ENCODE measurements at regions not wholly inside any gene's neighbourhood (a gene's known extent, or its start where the extent isn't known, plus 50 kb on each side); places are given as distances from the start of the nearest gene placed in this dataset.

DNA sequence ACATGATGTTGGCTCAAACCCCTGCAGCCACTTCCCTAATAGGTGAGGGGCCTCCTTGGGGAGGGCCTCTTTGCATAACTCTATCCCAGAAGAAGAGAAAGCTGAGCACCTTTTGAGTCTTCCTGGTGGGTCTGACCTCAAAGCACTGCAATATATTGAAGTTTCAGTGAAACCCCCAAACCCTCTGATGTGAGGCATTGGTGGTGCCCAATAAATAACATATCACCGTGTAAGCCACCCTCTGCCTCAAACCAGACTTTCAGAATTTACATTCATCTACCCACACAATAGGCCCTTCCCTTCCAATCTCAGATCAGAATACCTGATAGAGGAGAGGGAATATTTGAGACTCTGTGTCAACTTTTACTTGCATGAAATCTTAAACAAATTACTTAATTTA, 142.8 kb upstream of the STK17B start:
- TF ChIP-seq, protein P1, sequence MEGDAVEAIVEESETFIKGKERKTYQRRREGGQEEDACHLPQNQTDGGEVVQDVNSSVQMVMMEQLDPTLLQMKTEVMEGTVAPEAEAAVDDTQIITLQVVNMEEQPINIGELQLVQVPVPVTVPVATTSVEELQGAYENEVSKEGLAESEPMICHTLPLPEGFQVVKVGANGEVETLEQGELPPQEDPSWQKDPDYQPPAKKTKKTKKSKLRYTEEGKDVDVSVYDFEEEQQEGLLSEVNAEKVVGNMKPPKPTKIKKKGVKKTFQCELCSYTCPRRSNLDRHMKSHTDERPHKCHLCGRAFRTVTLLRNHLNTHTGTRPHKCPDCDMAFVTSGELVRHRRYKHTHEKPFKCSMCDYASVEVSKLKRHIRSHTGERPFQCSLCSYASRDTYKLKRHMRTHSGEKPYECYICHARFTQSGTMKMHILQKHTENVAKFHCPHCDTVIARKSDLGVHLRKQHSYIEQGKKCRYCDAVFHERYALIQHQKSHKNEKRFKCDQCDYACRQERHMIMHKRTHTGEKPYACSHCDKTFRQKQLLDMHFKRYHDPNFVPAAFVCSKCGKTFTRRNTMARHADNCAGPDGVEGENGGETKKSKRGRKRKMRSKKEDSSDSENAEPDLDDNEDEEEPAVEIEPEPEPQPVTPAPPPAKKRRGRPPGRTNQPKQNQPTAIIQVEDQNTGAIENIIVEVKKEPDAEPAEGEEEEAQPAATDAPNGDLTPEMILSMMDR (IDR thresholded peaks at IDR 0.05), result no peak
- TF ChIP-seq POLR2A (IDR thresholded peaks at IDR 0.05), result no peak

Data from thyroid gland (tissue), 4 donors.